ENCODE measurements at regions not wholly inside any gene's neighbourhood (a gene's known extent, or its start where the extent isn't known, plus 50 kb on each side); places are given as distances from the start of the nearest gene placed in this dataset.

GRCh38 chr9:115362101-115362500 lies 244.1 kb upstream of the TNC start (continued):
- TF ChIP-seq KIAA2018 (CRISPR knock-in tag; IDR thresholded peaks at IDR 0.05; ENCODE audit: borderline replicate concordance), result no peak
- no peak for TF ChIP-seq ZNF44 (CRISPR knock-in tag; IDR thresholded peaks at IDR 0.05)
- TF ChIP-seq NR2C2 (CRISPR knock-in tag; IDR thresholded peaks at IDR 0.05; ENCODE audit: borderline replicate concordance), result no peak
- TF ChIP-seq CBX5 (CRISPR knock-in tag; IDR thresholded peaks at IDR 0.05; ENCODE audit: borderline replicate concordance), result no peak
- TF ChIP-seq MLLT10 (CRISPR knock-in tag; IDR thresholded peaks at IDR 0.05), result no peak
- no peak for TF ChIP-seq HMGA1 (CRISPR knock-in tag; conservative IDR thresholded peaks at IDR 0.05)
- TF ChIP-seq TSC22D2 (CRISPR knock-in tag; IDR thresholded peaks at IDR 0.05; ENCODE audit: borderline replicate concordance), result no peak
- no peak for TF ChIP-seq MXD3 (CRISPR knock-in tag; IDR thresholded peaks at IDR 0.05)
- no peak for TF ChIP-seq NBN (conservative IDR thresholded peaks at IDR 0.05)
- no peak for TF ChIP-seq IKZF5 (CRISPR knock-in tag; IDR thresholded peaks at IDR 0.05)
- TF ChIP-seq REL (CRISPR knock-in tag; conservative IDR thresholded peaks at IDR 0.05), result no peak
- TF ChIP-seq PLSCR1 (CRISPR knock-in tag; IDR thresholded peaks at IDR 0.05; ENCODE audit: borderline replicate concordance), result no peak
- no peak for TF ChIP-seq ZNF367 (CRISPR knock-in tag; IDR thresholded peaks at IDR 0.05; ENCODE audit: borderline replicate concordance)
- no peak for TF ChIP-seq ZNF709 (CRISPR knock-in tag; IDR thresholded peaks at IDR 0.05)
